ENCODE measurements at regions not wholly inside any gene's neighbourhood (a gene's known extent, or its start where the extent isn't known, plus 50 kb on each side); places are given as distances from the start of the nearest gene placed in this dataset.

GRCh38 chr2:176768185-176768584 lies 444.4 kb upstream of the HNRNPA3 start:
- H3K4me3 ChIP-seq (ENCODE audit: low read depth, low read length) = no peak overlapping the region
- H3K27me3 ChIP-seq (ENCODE audit: control insufficient read depth, insufficient read depth, low read length) = no peaks in the 10 kb centered on the region
- ChIA-PET POLR2A (no interaction called here), CTCF (no interaction called here)
- H3K36me3 ChIP-seq (ENCODE audit: control insufficient read depth, insufficient read depth, low read length) = no peaks in the 10 kb centered on the region
- no peak for DNase-seq (ENCODE audit: low read depth)
- no peak for TF ChIP-seq CTCF (IDR thresholded peaks at IDR 0.05; ENCODE audit: insufficient read depth, low read depth, low read length)

- ChIA-PET CTCF (no interaction called here), POLR2A (no interaction called here)
- TF ChIP-seq CTCF (IDR thresholded peaks at IDR 0.05; ENCODE audit: insufficient read depth, low read depth, low read length) = no peak
- Histone ChIP-seq H3K4me3 (ENCODE audit: low read depth, low read length) (no peak overlapping the region), H3K36me3 (ENCODE audit: control insufficient read depth, insufficient read depth, low read length) (no peaks in the 10 kb centered on the region), H3K27me3 (ENCODE audit: control insufficient read depth, insufficient read depth, low read length) (no peaks in the 10 kb centered on the region)
- no peak for DNase-seq (ENCODE audit: low read depth)
Measured at GRCh38 chr2:176769021-176769420, 443.6 kb upstream of the HNRNPA3 start.

GRCh38 chr2:176769499-176770370 lies 442.9 kb upstream of the HNRNPA3 start:
- CTCF ChIA-PET = no interaction called here
- TF ChIP-seq CTCF (IDR thresholded peaks at IDR 0.05; ENCODE audit: insufficient read depth, low read depth, low read length) = no peak
- Histone ChIP-seq H3K36me3 (ENCODE audit: control insufficient read depth, insufficient read depth, low read length) (no peaks in the 10 kb centered on the region), H3K4me3 (ENCODE audit: low read depth, low read length) (no peak overlapping the region), H3K27me3 (ENCODE audit: control insufficient read depth, insufficient read depth, low read length) (no peaks in the 10 kb centered on the region)
- DNase-seq (ENCODE audit: low read depth) = no peak
- POLR2A ChIA-PET = no interaction called here

GRCh38 chr2:176772816-176773215 lies 439.8 kb upstream of the HNRNPA3 start:
- ChIA-PET POLR2A (no interaction called here), CTCF (no interaction called here)
- Histone ChIP-seq H3K36me3 (ENCODE audit: control insufficient read depth, insufficient read depth, low read length) (no peaks in the 10 kb centered on the region), H3K4me3 (ENCODE audit: low read depth, low read length) (no peak overlapping the region), H3K27me3 (ENCODE audit: control insufficient read depth, insufficient read depth, low read length) (no peaks in the 10 kb centered on the region)
- no peak for TF ChIP-seq CTCF (IDR thresholded peaks at IDR 0.05; ENCODE audit: insufficient read depth, low read depth, low read length)
- DNase-seq (ENCODE audit: low read depth) = no peak

GRCh38 chr2:176774766-176775451 lies 437.7 kb upstream of the HNRNPA3 start:
- H3K36me3 ChIP-seq (ENCODE audit: control insufficient read depth, insufficient read depth, low read length) = no peaks in the 10 kb centered on the region
- no peak for DNase-seq (ENCODE audit: low read depth)
- ChIA-PET POLR2A (no interaction called here), CTCF (interaction anchor here (0.8 kb wide), 1 partner anchor 39 kb away, joined by 3 read pairs; no protein-coding TSS in a partner anchor)
- H3K4me3 ChIP-seq (ENCODE audit: low read depth, low read length) = no peak overlapping the region
- no peak for TF ChIP-seq CTCF (IDR thresholded peaks at IDR 0.05; ENCODE audit: insufficient read depth, low read depth, low read length)
- H3K27me3 ChIP-seq (ENCODE audit: control insufficient read depth, insufficient read depth, low read length) = no peaks in the 10 kb centered on the region
